HG02938 (cell line): ENCODE measurements at regions not wholly inside any gene's neighbourhood (a gene's known extent, or its start where the extent isn't known, plus 50 kb on each side); places are given as distances from the start of the nearest gene placed in this dataset.
"Not testable (repeated sequence)": the region's sequence is repeated elsewhere in the genome, so short reads cannot be mapped to it uniquely, and the experiment has no call there.

Source experiments
- ATAC-seq: cut with Tn5 transposase; IDR thresholded peaks from one replicate; pipeline ENCODE4 v1.9.1; 2021; ENCODE audit warnings: mild to moderate bottlenecking, moderate library complexity; ENCODE audit not compliant: unreplicated experiment

DNA sequence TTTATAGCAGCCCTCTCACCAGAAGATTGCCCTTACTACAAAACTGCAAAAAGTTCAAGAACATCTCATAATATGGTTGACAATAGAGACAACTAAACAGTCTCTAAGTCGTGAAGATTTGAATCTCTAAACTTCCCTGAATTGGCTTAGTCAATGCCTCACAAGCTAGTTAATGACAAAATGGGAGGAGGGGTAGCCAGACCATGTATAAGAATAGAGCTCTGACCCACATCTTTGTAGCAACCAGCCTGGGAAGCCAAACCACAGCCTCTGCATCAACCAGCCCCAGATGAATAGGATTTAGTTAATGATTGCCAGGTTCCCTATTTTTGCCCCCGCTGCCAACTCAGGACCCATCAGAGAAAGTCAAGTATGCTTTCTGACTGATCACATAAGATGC lies 1265.9 kb upstream of the PCDH10 start:
- ATAC-seq, result not testable (repeated sequence)

DNA sequence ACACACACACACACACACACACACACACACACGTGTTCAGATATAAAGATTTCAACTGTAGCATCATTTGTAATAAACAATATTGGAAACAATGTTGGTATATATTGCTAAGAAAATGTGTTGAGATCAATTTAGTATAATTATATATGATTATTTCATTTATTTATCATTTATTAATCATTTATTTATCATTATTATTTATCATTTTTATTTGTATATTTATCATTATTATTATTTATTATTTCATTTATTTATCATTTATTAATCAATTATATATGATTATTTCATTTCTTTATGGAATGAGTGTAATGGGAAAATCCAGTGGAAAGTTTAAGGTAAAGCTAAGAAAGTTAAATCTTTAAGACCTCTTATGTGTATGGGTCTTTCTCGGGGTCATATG lies 1223.4 kb upstream of the PCDH10 start:
- ATAC-seq, result not testable (repeated sequence)

DNA sequence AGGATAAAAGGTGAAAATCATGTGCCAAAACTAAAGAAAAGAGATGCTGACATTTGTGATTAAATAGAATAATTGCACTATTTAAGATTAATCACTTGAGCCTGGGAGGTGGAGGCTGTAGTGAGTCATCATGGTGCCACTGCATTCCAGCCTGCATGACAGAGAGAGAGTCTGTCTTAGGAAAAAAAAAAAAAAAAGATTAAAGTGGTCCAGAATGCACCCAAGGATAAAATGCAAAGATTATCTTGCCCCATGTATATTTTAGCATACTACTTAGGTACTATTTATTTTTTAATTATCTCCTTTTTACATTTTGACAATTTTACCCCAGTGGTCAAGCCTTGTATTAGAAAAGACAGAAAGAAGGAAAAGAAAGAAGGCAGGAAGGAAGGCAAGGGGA lies 1181.4 kb upstream of the PCDH10 start:
- not testable (repeated sequence) for ATAC-seq

DNA sequence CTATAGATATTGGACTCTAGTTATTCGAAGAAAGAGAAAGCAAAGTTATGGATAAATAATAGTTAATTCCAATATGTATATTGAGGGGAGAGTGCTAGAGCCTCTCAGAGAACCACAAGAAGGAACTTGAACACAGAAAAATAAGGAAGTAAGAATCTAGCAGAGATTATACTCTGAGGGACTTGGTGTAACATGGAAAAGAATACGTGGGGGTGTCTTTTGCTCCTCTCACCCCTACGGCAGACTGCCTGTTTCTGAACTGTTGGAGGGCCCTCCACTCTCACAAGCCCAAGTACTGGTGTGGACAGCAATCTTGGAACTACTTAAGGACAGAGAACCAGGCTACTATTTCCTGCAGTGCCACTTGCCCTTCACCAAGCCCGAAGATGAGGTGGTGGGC lies 1174.4 kb upstream of the PCDH10 start:
- ATAC-seq, result peak; percentile 70

DNA sequence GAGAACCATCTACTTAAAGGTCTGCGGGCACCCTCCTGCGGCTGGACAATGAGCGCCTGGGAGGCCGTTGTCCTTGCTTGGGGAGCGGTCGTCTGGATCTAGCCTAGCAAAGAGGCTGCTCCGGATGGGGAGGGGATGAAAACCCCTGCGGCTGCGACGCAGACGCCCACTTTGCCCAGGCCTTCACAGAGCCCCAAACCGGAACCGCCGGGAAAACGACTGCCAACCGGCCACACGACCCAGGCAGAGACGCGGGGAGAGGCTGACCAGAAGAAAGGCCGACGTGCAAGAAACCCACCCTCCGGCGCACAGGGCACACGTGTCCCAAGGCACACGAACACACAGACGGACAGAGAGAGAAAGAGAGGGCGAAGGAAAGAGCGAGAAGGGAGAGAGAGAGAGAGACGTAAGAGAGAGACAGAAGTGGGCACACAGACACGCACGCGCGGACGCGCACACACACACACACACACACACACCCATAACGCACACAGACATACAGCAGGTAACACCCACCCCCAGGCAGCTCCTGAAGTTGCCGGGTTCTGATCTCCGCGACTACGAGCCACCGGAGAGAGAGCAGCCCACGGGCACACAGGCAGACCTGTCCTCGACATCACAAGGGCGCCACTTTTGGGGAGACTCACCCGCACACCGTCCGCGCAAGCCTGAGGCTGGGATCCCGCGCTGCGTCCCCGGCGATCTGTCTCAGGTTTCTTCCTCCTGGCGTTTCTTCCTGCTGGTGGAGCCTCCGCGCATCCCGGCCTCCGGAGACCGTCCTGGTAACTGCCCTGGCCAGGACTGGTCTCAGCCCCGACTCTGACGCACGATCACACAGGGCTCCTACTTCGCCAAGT lies 1173.6 kb upstream of the PCDH10 start:
- not testable (repeated sequence) for ATAC-seq

DNA sequence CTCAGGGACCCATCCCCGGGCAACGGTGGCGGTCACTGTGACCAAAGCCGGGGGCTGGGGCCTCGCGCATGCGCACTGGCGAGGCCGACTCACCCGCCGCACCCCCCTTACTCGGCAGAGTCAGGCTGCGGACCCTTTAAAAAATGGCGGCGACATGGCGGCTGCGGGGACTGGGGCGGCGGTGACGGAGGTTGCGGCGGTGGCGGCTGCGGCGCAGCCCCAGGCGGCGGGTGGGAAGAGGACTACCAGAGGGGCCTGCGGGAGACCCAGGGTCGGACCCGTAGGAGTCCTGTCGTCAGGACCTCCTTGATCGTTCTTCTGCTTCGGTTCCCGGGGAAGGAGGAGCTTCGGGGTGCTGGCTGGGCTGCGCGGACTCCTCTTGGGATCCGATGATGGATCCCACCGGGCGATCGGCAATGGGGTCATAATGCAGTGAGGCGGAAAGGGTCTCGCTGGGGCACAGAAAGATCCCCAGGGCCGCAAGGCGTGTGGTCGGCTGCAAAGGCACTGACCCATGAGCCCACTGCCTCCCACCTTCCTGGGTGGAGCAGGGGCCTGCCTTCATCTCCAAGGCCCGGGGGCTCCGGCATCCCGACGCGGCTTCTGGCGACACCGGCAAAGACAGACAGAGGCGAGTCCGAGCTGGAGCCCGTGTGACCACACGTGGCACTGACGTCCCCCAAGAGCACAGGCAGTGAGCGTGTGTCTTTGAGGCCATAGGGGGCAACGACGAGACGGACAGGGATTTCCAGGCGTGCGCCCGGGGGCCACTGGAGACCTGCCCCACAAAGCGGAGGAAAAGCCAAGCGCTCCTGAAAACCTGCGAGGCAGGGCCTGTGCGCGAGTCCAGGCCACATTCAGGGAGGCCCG lies 1172.7 kb upstream of the PCDH10 start:
- ATAC-seq, result not testable (repeated sequence)

DNA sequence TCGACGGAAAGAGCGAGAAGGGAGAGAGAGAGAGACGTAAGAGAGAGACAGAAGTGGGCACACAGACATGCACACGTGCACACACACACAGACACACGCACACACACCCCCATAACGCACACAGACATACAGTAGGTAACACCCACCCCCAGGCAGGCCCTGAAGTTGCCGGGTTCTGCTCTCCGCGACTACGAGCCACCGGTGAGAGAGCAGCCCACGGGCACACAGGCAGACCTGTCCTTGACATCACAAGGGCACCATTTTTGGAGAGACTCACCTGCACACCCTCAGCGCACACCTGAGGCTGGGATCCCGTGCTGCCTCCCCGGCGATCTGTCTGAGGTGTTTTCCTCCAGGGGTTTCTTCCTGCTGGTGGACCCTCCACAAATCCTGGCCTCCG lies 1171.0 kb upstream of the PCDH10 start:
- no peak for ATAC-seq

DNA sequence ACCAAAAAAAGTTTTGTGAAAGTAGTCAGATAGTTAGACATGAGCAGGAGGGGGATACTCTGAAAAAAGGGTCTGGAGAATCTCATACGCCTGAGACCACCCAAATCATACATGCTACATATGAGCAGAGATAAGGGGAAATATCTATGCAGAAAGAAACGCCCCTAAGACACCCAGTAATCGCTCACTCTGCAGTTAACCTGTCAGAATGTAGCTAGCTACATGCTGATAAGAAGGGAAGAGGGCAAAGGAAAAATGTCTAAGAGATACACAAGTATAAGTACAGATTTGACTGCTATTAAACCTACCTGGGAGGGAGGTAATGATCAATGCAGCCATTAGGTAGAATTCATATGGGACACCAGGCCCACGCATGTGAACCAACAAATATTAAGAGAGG lies 1159.5 kb upstream of the PCDH10 start:
- no peak for ATAC-seq

DNA sequence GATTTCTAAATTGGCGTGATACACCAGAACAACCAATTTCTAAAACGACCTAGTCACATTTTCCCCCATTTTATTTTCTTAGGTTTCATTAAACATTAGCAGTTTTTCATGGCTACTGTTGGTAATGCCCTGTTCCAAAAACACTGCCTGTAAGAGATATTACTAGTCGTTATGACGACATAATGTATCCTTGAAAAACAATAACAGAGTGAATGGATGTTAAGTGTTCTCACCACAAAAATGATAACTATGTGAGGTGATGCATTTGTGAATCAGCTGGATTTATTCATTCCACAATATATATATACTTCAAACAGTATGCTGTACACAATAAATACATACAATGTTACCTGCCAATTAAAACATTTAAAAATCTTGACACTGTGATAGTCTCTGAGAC lies 1147.6 kb upstream of the PCDH10 start:
- no peak for ATAC-seq

DNA sequence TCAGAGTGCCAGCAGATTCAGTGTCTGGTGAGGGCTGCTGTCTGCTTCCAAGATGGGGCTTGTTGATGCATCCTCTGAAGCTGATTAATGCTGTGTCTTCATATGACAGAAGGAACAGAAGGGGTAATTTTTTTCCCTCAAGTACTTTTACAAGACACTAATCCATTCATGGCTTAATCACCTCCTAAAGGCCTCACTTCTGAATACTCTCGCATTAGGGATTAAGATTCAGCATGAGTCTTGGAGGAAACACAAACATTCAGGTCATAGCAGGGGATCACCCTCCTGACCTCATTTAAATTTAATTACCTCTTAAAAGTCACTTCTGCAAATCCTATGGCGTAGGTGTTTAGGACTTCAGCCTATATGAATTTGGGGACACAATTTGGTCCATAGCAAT lies 1145.5 kb upstream of the PCDH10 start:
- no peak for ATAC-seq

DNA sequence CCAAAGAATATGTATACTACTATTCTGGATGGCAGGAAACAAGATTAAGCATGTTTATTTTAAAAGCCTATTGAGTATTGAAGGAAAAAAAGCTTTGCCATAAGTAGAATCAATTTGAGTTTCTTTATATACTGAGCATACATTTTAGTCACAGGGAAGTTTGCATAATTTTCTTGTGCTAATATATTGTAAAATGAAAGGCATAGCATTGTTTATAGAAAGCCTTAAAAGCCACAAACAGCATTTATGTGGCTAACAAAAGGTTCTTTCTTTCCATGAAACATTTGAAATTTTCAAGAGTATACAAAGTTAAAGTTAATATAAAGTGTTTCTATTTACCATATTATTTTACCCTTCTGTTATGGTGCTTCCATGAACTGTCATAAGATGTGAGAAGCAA lies 1133.8 kb upstream of the PCDH10 start:
- no peak for ATAC-seq

DNA sequence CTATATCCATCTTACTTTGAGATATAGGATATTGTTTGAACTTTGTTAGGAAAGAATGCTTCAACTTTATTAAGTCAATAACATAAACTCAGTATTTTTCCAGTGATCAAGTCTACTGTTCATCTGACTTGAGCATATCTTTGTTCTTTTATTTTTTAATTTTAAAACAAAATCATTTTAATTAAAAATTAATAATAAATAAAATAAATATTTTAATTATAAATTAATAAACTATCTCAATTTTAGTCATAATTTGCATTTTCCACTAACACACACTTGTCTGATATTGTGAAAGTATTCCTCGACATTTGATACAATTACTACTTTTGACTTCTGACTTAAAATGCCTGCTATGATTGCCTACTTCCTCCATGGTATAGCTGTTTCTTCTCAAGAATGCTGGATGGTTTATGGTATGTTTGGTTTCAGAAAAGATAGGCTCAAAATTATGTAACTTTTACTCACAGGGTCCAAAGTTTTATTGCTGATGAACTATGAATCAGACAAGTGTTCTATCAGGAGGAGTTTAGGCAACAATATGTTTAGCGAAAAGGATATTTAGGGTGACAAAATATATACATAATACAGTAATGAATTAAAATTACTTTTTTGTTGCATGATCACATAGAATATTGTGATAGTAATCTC lies 1132.3 kb upstream of the PCDH10 start:
- ATAC-seq, result no peak

DNA sequence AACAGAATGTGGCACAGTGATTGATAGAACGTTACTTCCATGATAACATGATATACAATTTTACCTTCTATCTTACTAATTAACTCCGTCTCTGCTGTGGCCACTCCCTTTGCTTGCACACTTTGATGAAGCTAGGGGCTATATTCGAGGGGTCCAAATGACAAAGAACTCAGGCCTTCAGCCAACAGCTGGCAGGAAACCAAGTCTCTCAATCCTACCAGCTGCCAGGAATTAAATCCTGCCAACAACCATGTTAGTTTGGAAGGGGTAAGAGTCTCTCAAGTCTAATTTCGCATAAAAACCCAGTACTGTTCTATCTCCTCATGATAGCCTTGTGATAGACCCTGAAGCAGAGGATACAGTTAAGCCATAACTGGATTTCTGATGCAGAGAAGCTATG lies 1122.9 kb upstream of the PCDH10 start:
- no peak for ATAC-seq

DNA sequence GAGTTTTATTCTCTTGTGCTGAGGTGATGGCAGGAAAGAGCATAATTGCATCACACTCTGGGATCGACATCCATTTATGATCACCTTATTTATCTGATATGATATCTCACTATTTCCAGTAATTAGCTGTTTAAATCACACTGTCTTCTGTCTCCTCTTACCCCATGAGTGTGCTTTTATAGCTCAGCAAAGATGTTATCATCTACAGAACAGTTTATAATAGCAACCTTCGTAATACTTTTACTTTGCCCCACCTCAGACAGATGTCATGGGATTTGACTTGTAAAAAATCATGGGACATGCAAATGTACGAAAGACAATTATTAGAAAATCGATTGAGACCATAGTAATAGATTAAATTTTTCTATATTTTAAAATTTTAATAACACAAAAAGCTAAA lies 1122.3 kb upstream of the PCDH10 start:
- no peak for ATAC-seq

DNA sequence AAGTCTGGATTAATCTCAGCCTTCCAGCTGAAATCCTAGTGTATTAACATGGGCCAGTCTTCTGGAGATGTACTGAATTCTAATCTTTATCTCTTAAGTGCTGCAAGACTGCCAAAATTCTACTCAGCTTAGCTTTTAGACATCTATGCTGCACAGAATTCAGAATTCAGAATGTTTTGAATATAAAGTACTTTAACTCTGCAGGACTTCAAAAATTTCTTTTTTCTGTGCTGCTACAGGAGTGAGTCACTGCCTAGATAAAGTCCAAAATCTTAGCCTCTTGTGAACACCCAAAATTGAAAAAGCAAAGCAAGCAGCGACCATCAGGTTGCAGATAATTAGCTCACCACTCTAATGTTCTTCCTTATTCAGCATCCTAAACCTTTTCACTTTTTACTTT lies 1092.6 kb upstream of the PCDH10 start:
- ATAC-seq, result no peak

DNA sequence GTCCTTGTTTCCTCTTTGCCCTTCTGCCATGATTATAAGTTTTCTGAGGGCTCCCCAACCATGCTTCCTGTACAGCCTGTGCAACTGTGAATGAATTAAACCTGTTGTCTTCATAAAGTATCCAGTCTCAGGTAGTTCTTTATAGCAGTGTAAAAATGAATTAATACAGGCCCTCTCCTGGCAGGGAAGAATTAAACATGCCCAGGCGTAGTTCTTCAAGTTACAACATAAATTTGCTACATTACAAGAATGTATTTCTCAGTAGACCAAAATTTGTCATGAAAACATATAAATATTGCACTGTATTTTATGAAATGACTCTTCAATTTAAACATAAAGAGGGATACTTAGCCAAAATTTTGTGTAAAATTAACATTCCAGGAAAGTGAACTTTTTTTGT lies 1089.9 kb upstream of the PCDH10 start:
- no peak for ATAC-seq

DNA sequence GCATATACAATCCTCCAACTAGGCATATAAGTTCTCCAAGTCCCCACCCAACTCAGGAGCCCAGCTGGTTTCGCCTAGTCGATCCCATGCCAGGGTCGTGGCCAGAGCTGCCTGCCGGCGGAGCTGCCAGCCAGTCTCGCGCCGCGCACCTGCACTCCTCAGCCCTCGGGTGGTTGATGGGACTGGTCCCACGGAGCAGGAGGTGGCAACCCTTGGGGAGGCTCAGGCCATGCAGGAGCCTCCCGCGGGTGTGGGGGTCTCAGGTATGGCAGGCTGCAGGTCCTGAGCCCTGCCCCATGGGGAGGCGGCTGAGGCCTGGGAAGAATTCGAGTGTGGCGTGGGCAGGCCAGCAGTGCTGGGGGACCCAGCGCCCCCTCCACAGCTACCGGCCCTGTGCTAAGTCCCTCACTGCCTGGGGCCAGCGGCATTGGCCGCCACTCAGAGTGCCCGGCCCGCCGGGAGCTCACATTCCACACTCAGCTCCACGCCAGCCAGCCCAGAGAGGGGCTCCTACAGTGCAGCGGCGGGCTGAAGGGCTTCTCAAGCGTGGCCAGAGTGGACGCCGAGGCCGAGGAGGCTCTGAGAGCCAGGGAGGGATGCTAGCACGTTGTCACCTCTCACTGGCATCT lies 1086.4 kb upstream of the PCDH10 start:
- no peak for ATAC-seq

DNA sequence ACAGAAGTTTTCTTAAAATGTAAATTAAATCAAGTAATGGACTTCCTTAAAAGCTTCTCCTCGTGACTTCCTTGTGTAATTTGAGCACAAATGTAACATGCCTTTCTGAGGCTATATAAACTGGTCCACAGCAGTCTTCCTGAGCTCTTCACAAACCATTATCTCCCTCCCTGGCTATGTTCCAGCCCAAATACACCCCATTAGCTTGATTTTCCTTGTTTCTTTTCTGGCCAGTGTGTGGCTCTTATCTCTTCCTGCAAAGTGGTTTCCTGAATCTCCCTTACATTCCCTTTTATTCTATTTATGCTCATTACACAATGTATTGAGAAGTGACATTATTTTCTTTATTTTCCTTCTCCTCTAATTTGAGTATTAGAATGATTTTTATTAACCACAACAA lies 1085.3 kb upstream of the PCDH10 start:
- ATAC-seq, result no peak

DNA sequence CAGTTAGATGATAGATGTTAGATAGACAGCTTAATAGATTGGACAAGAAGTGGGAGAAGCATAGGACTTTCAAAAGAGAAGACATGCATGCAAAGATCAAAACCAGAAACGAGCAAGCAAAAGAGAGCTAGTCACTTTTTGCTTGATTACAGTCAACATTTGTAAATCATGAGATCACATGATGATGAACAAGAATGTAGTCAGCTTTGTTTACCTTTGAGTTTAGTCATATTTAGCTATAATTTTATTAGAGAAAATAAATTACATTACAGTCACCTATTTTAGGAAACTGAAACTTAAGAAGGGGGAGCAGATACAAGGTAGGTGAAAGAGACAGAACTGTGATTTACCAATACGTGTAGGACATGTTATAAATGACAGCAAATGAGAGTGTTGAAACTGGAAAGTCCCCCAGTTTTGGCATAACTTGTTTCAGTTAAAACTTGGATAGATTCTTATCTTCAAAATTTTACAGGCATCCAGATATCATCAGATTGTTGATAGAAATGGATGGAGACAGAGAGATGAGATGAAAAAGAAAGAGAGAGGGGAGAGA lies 1083.1 kb upstream of the PCDH10 start:
- no peak for ATAC-seq

DNA sequence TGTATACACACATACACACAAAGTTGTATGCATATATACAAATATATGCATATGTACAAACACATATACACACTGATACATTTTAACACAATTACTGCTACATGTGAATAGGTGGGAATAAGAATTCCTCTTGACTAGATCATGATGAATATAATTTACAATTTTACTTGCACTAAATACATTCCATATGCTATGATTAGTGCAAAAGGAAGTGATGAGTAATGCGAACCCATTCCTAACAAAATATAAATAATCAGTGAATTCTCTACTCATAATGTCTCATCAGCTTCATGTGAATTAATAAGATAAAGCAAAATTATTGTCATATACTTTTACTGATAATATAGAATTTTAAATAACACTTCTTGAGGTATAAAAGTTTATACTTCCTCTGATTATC lies 1077.3 kb upstream of the PCDH10 start:
- ATAC-seq, result no peak

DNA sequence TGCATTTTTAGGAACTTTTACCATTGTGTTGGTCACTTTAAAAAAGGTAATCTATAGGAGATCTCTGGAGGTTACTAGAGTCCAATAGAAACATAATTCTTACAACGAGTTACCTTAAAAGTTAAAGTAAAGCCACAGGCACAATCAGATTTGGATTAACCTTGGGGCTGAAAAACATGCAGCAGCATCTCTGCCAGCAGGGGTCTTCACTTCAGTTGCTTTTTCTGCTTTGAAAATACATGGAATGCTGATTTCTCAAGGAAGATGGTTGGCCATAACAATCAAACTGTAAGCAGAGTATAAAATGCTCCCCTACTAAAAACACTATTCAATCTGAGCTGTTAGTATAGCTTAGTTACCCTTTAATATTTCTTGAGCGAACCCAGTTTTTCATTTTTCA lies 1072.3 kb upstream of the PCDH10 start:
- ATAC-seq, result no peak
